HCT116 (cell line): ENCODE measurements at regions not wholly inside any gene's neighbourhood (a gene's known extent, or its start where the extent isn't known, plus 50 kb on each side); places are given as distances from the start of the nearest gene placed in this dataset.

Source experiments
- ATAC-seq: fragments of 200-7000 bp; cut with Tn5 transposase; 2 replicates; pipeline ENCODE4 v1.9.1; 2020; ENCODE audit warnings: mild to moderate bottlenecking, moderate library complexity
- BruUV-seq: library from RNA; stranded (reverse); fragments of 400-500 nt; replicated peaks from 2 replicates; lab custom pipeline; 2021; lab: Mats Ljungman, UMichigan
- CTCF ChIA-PET: fragments of 300-600 bp; sonication (Branson Sonifier 250); formaldehyde crosslinking; loops from one replicate; lab custom pipeline; 2021; ENCODE audit warnings: antibody characterized with exemption; lab: Charles Lee
- POLR2A ChIA-PET: fragments of 300-600, 350-600 bp; sonication (Branson Sonifier 250); formaldehyde crosslinking; loops from one replicate; lab custom pipeline; 2021; ENCODE audit warnings: antibody characterized with exemption; lab: Charles Lee
- RAD21 ChIA-PET, 2 experiments: fragments of 300-600 bp; sonication (Branson Sonifier 250); formaldehyde crosslinking; loops; one replicate each; lab custom pipeline; 2023; ENCODE audit warnings: low total read pairs in 2 of 2; ENCODE audit not compliant: uncharacterized antibody in 2 of 2, unreplicated experiment in 2 of 2, low non-redundant PET in 1 of 2; lab: Charles Lee
- DNase-seq: peaks from one replicate; pipeline ENCODE4 v3.0.0-alpha.2; 2010; ENCODE audit warnings: low read depth, low spot score
- H2AFZ ChIP-seq: fragments of 200-600 bp; shearing (Covaris generic), sonication (generic); 2 replicates; pipeline ENCODE4 v1.6.1; 2017; ENCODE audit warnings: low read depth, mixed run types, mixed read lengths, antibody characterized with exemption, low read length; ENCODE audit not compliant: poor library complexity, severe bottlenecking
- H3K27ac ChIP-seq: 2 replicates; pipeline ENCODE4 v1.5.1; 2012; ENCODE audit warnings: low read depth, low read length
- H3K27me3 ChIP-seq: fragments of 200-600 bp; sonication (generic); 2 replicates; pipeline ENCODE4 v1.6.1; 2016; ENCODE audit warnings: mixed run types, low read length, mixed read lengths; ENCODE audit not compliant: insufficient read depth
- H3K36me3 ChIP-seq, 2 experiments: fragments of 200-500 bp in 1 of 2; fragments of 200-600 bp in 1 of 2; sonication (Bioruptor generic) in 1 of 2; sonication (generic) in 1 of 2; 2 replicates each; pipeline versions ENCODE4 v1.5.1 to v1.6.1; 2014 to 2016; ENCODE audit warnings: low read length in 2 of 2, inconsistent platforms in 1 of 2, mixed read lengths in 1 of 2, mixed run types in 1 of 2; ENCODE audit not compliant: insufficient read depth in 2 of 2, control insufficient read depth in 1 of 2
- H3K4me1 ChIP-seq, 2 experiments: fragments of 200-600 bp in 1 of 2; sonication (generic) in 1 of 2; 2 replicates each; pipeline versions ENCODE4 v1.5.1 to v1.6.1; 2012 to 2017; ENCODE audit warnings: low read length in 2 of 2, inconsistent platforms in 1 of 2, mild to moderate bottlenecking in 1 of 2, mixed read lengths in 1 of 2, mixed run types in 1 of 2, moderate library complexity in 1 of 2; ENCODE audit not compliant: insufficient read depth in 2 of 2, control insufficient read depth in 1 of 2
- H3K4me2 ChIP-seq: fragments of 200-600 bp; sonication (generic); 2 replicates; pipeline ENCODE4 v1.6.1; 2017; ENCODE audit warnings: mixed run types, low read length, mixed read lengths
- H3K4me3 ChIP-seq, 2 experiments: fragments of 200-600 bp in 1 of 2; sonication (generic) in 1 of 2; replicated peaks in 1 of 2; 2 replicates each; pipeline ENCODE4 v1.5.1; 2011 to 2016; ENCODE audit warnings: low read length in 2 of 2, control low read depth in 1 of 2, low read depth in 1 of 2, mild to moderate bottlenecking in 1 of 2, mixed read lengths in 1 of 2, mixed run types in 1 of 2
- H3K79me2 ChIP-seq: fragments of 200-600 bp; sonication (generic); 2 replicates; pipeline ENCODE4 v1.6.1; 2017; ENCODE audit warnings: mild to moderate bottlenecking, mixed run types, low read length, moderate library complexity, mixed read lengths; ENCODE audit not compliant: insufficient read depth
- H3K9ac ChIP-seq: fragments of 200-600 bp; sonication (generic); 2 replicates; pipeline ENCODE4 v1.6.1; 2016; ENCODE audit warnings: low read length, mixed read lengths
- H3K9me2 ChIP-seq: fragments of 200-600 bp; sonication (generic), shearing (Covaris generic); 2 replicates; pipeline ENCODE4 v1.6.1; 2017; ENCODE audit warnings: mixed run types, mild to moderate bottlenecking, moderate library complexity; ENCODE audit not compliant: insufficient read depth
- H3K9me3 ChIP-seq, 2 experiments: fragments of 200-500 bp in 1 of 2; fragments of 200-600 bp in 1 of 2; sonication (Bioruptor generic) in 1 of 2; sonication (generic) in 1 of 2; 2 replicates each; pipeline ENCODE4 v1.6.1; 2014 to 2017; ENCODE audit warnings: low read length in 2 of 2, mixed read lengths in 2 of 2, inconsistent platforms in 1 of 2, low read depth in 1 of 2, mild to moderate bottlenecking in 1 of 2, mixed run types in 1 of 2, moderate library complexity in 1 of 2; ENCODE audit not compliant: control insufficient read depth in 1 of 2, insufficient read depth in 1 of 2
- H4K20me1 ChIP-seq: fragments of 200-600 bp; sonication (generic), shearing (Covaris generic); 2 replicates; pipeline ENCODE4 v1.6.1; 2017; ENCODE audit warnings: mixed run types, mild to moderate bottlenecking, moderate library complexity; ENCODE audit not compliant: insufficient read depth
- CBX3 ChIP-seq: IDR thresholded peaks from 2 replicates; pipeline ENCODE4 v1.6.1; 2012; ENCODE audit warnings: low read depth
- CEBPB ChIP-seq: IDR thresholded peaks from 2 replicates; pipeline ENCODE4 v1.6.1; 2012; ENCODE audit warnings: low read depth
- EGR1 ChIP-seq: IDR thresholded peaks from 2 replicates; pipeline ENCODE4 v1.6.1; 2012; ENCODE audit warnings: low read depth
- EZH2 ChIP-seq: fragments of 200-600 bp; sonication (generic); IDR thresholded peaks from 2 replicates; pipeline ENCODE4 v1.6.1; 2017; ENCODE audit warnings: antibody characterized with exemption, mixed run types
- EZH2phosphoT487 ChIP-seq: fragments of 200-600 bp; IDR thresholded peaks from 2 replicates; pipeline ENCODE4 v1.6.1; 2018; ENCODE audit warnings: antibody characterized with exemption, borderline replicate concordance
- FOSL1 ChIP-seq: IDR thresholded peaks from 2 replicates; pipeline ENCODE4 v1.6.1; 2012; ENCODE audit warnings: low read depth
- JUND ChIP-seq: IDR thresholded peaks from 2 replicates; pipeline ENCODE4 v1.6.1; 2012
- POLR2A ChIP-seq: IDR thresholded peaks from 2 replicates; pipeline ENCODE4 v1.7.0; 2011; ENCODE audit warnings: borderline replicate concordance; ENCODE audit not compliant: insufficient read depth, insufficient read length; ENCODE audit errors: extremely low read depth
- POLR2AphosphoS5 ChIP-seq: IDR thresholded peaks from 2 replicates; pipeline ENCODE4 v1.6.1; 2011; ENCODE audit warnings: mild to moderate bottlenecking, low read depth, low read length, moderate library complexity
- RAD21 ChIP-seq: IDR thresholded peaks from 2 replicates; pipeline ENCODE4 v1.6.1; 2012; ENCODE audit warnings: low read depth, mild to moderate bottlenecking
- SIN3A ChIP-seq: IDR thresholded peaks from 2 replicates; pipeline ENCODE4 v1.6.1; 2012; ENCODE audit warnings: low read depth
- SP1 ChIP-seq: IDR thresholded peaks from 2 replicates; pipeline ENCODE4 v1.6.1; 2012; ENCODE audit warnings: low read depth
- SRF ChIP-seq: IDR thresholded peaks from 2 replicates; pipeline ENCODE4 v1.6.1; 2012; ENCODE audit warnings: low read depth
- TCF7L2 ChIP-seq: IDR thresholded peaks from 2 replicates; pipeline ENCODE4 v1.7.0; 2011; ENCODE audit warnings: borderline replicate concordance, inconsistent platforms; ENCODE audit not compliant: insufficient read depth, insufficient read length; ENCODE audit errors: extremely low read depth
- ZFX ChIP-seq: fragments of 450-650 bp; IDR thresholded peaks from 2 replicates; pipeline ENCODE4 v1.6.1; 2017
- ZNF274 ChIP-seq: fragments of 200-500 bp; sonication (Bioruptor generic); IDR thresholded peaks from 2 replicates; pipeline ENCODE4 v1.6.1; 2014; ENCODE audit warnings: mild to moderate bottlenecking, low read depth, low read length, inconsistent platforms
- intact Hi-C: fragments of 100-400 bp; cut with micrococcal nuclease; formaldehyde crosslinking; loops from 2 replicates; pipeline ENCODE4 v1.10.0; 2022
- TF ChIP-seq, protein P1 (sequence below): IDR thresholded peaks from 2 replicates; pipeline ENCODE4 v1.6.1; 2011; ENCODE audit warnings: mild to moderate bottlenecking, low read length, moderate library complexity; ENCODE audit not compliant: insufficient replicate concordance; ENCODE audit errors: extremely low read depth
- TF ChIP-seq, protein P2 (sequence below): IDR thresholded peaks from 2 replicates; pipeline ENCODE4 v1.6.1; 2012
- TF ChIP-seq, protein P3 (sequence below): IDR thresholded peaks from 2 replicates; pipeline ENCODE4 v1.6.1; 2012; ENCODE audit warnings: low read depth
- TF ChIP-seq, protein P4 (sequence below), 3 experiments: fragments of 200-600 bp in 1 of 3; sonication (generic) in 1 of 3; IDR thresholded peaks in 2 of 3; conservative IDR thresholded peaks in 1 of 3; 2 replicates each; pipeline ENCODE4 v1.5.1; 2012 to 2017; ENCODE audit warnings: low read depth in 2 of 3, low read length in 2 of 3, antibody characterized with exemption in 1 of 3, borderline replicate concordance in 1 of 3, control low read depth in 1 of 3, mild to moderate bottlenecking in 1 of 3, mixed read lengths in 1 of 3, mixed run types in 1 of 3, moderate library complexity in 1 of 3; ENCODE audit not compliant: insufficient read depth in 1 of 3

DNA sequence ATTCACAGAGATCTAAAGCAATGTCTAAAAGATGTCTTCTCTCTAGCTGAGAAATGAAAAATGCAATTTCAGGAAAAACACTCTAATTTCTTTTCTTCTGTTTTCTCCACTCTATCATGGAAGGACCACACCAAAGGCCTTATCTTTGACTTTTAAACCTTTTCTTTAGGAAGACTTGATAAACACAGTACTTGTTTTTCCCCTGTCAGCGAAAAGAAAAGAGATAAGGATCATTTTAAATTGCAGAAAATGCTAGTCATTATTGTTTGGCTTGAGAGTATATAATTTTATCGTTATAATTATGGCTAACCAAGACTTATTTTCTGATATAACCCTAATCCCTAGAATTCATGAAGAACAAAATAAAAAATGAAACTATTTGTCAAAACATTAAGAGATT, 462.4 kb upstream of the API5 start:
- H3K9me3 ChIP-seq = peaks cover 0 to 6% of the 10 kb centered on the region in 2 experiments; a peak in 3 of 4 replicates
- DNase-seq (no peak), ATAC-seq (no peak)
- H3K4me2 ChIP-seq = no peak overlapping the region
- H3K36me3 ChIP-seq = no peaks in the 10 kb centered on the region
- ChIA-PET POLR2A (no interaction called here), CTCF (no interaction called here), RAD21 (no interaction called here)
- no peak overlapping the region for H2AFZ ChIP-seq
- intact Hi-C loops = no loop called here
- H4K20me1 ChIP-seq = no peaks in the 10 kb centered on the region
- no peaks in the 10 kb centered on the region for H3K4me1 ChIP-seq
- H3K9me2 ChIP-seq = no peaks in the 10 kb centered on the region
- no peak overlapping the region for H3K27ac ChIP-seq
- TF ChIP-seq TCF7L2 (no peak), CBX3 (no peak), SIN3A (no peak), JUND (no peak), EZH2phosphoT487 (no peak), POLR2AphosphoS5 (no peak), RAD21 (no peak), EZH2 (no peak), EGR1 (no peak), CEBPB (no peak), ZFX (no peak), SRF (no peak), SP1 (no peak), FOSL1 (no peak), ZNF274 (no peak), POLR2A (no peak)
- TF ChIP-seq, protein P1, sequence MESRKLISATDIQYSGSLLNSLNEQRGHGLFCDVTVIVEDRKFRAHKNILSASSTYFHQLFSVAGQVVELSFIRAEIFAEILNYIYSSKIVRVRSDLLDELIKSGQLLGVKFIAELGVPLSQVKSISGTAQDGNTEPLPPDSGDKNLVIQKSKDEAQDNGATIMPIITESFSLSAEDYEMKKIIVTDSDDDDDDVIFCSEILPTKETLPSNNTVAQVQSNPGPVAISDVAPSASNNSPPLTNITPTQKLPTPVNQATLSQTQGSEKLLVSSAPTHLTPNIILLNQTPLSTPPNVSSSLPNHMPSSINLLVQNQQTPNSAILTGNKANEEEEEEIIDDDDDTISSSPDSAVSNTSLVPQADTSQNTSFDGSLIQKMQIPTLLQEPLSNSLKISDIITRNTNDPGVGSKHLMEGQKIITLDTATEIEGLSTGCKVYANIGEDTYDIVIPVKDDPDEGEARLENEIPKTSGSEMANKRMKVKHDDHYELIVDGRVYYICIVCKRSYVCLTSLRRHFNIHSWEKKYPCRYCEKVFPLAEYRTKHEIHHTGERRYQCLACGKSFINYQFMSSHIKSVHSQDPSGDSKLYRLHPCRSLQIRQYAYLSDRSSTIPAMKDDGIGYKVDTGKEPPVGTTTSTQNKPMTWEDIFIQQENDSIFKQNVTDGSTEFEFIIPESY = no peak
- TF ChIP-seq, protein P2, sequence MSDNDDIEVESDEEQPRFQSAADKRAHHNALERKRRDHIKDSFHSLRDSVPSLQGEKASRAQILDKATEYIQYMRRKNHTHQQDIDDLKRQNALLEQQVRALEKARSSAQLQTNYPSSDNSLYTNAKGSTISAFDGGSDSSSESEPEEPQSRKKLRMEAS = no peak
- TF ChIP-seq, protein P3, sequence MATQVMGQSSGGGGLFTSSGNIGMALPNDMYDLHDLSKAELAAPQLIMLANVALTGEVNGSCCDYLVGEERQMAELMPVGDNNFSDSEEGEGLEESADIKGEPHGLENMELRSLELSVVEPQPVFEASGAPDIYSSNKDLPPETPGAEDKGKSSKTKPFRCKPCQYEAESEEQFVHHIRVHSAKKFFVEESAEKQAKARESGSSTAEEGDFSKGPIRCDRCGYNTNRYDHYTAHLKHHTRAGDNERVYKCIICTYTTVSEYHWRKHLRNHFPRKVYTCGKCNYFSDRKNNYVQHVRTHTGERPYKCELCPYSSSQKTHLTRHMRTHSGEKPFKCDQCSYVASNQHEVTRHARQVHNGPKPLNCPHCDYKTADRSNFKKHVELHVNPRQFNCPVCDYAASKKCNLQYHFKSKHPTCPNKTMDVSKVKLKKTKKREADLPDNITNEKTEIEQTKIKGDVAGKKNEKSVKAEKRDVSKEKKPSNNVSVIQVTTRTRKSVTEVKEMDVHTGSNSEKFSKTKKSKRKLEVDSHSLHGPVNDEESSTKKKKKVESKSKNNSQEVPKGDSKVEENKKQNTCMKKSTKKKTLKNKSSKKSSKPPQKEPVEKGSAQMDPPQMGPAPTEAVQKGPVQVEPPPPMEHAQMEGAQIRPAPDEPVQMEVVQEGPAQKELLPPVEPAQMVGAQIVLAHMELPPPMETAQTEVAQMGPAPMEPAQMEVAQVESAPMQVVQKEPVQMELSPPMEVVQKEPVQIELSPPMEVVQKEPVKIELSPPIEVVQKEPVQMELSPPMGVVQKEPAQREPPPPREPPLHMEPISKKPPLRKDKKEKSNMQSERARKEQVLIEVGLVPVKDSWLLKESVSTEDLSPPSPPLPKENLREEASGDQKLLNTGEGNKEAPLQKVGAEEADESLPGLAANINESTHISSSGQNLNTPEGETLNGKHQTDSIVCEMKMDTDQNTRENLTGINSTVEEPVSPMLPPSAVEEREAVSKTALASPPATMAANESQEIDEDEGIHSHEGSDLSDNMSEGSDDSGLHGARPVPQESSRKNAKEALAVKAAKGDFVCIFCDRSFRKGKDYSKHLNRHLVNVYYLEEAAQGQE = no peak
- TF ChIP-seq, protein P4, sequence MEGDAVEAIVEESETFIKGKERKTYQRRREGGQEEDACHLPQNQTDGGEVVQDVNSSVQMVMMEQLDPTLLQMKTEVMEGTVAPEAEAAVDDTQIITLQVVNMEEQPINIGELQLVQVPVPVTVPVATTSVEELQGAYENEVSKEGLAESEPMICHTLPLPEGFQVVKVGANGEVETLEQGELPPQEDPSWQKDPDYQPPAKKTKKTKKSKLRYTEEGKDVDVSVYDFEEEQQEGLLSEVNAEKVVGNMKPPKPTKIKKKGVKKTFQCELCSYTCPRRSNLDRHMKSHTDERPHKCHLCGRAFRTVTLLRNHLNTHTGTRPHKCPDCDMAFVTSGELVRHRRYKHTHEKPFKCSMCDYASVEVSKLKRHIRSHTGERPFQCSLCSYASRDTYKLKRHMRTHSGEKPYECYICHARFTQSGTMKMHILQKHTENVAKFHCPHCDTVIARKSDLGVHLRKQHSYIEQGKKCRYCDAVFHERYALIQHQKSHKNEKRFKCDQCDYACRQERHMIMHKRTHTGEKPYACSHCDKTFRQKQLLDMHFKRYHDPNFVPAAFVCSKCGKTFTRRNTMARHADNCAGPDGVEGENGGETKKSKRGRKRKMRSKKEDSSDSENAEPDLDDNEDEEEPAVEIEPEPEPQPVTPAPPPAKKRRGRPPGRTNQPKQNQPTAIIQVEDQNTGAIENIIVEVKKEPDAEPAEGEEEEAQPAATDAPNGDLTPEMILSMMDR (IDR thresholded peaks at IDR 0.05 in 2 of 3, conservative IDR thresholded peaks at IDR 0.05 in 1 of 3; ENCODE audit: borderline replicate concordance in 1 of 3, insufficient read depth in 1 of 3, low read depth in 2 of 3, low read length in 2 of 3) = no peak
- H3K4me3 ChIP-seq = no peak overlapping the region
- H3K27me3 ChIP-seq = no peaks in the 10 kb centered on the region
- H3K79me2 ChIP-seq = no peaks in the 10 kb centered on the region
- H3K9ac ChIP-seq = no peak overlapping the region
- BruUV-seq = no TSS peak
